T-cell (primary cell): ENCODE measurements at regions not wholly inside any gene's neighbourhood (a gene's known extent, or its start where the extent isn't known, plus 50 kb on each side); places are given as distances from the start of the nearest gene placed in this dataset.

Experiments
- ATAC-seq, 4 experiments: fragments of 200-7000 bp in 3 of 4; fragments of 150-1000 bp in 1 of 4; cut with Tn5 transposase; replicated peaks in 1 of 4; 1 replicate in 3 of 4; 2 replicates in 1 of 4; pipeline ENCODE4 v1.10.0; 2021; ENCODE audit warnings: moderate library complexity in 3 of 4, mild to moderate bottlenecking in 2 of 4, moderate number of reproducible peaks in 1 of 4
- CTCF ChIA-PET, 2 donors: fragments of 300-600 bp; sonication (Branson Sonifier 250); formaldehyde crosslinking; loops; one replicate each; lab custom pipeline; 2022; ENCODE audit warnings: antibody characterized with exemption in 2 of 2; lab: Charles Lee
- POLR2A ChIA-PET, 2 donors: fragments of 300-600 bp; sonication (Branson Sonifier 250); formaldehyde crosslinking; loops; one replicate each; lab custom pipeline; 2022; ENCODE audit warnings: antibody characterized with exemption in 2 of 2; lab: Charles Lee
- DNase-seq, 35 experiments: peaks; one replicate each; pipeline versions ENCODE4 v3.0.0 to v3.0.0-alpha.2; 2013 to 2023
- H3K27ac ChIP-seq: one replicate; pipeline ENCODE4 v1.5.1; 2013; ENCODE audit warnings: low read length
- H3K27me3 ChIP-seq, 2 experiments: replicated peaks in 1 of 2; 1 replicate in 1 of 2; 2 replicates in 1 of 2; pipeline versions ENCODE4 v1.6.1 to v1.7.0; 2013; ENCODE audit warnings: low read length in 1 of 2, mixed read lengths in 1 of 2; ENCODE audit not compliant: control insufficient read depth in 2 of 2, insufficient read depth in 2 of 2; ENCODE audit errors: extremely low read depth in 1 of 2
- H3K36me3 ChIP-seq, 2 donors: 1 replicate in 1 of 2; 2 replicates in 1 of 2; pipeline versions ENCODE4 v1.6.1 to v1.7.0; 2013; ENCODE audit warnings: low read length in 1 of 2; ENCODE audit not compliant: control insufficient read depth in 2 of 2, insufficient read depth in 1 of 2; ENCODE audit errors: extremely low read depth in 1 of 2
- H3K4me1 ChIP-seq, 2 experiments: 1 replicate in 1 of 2; 2 replicates in 1 of 2; pipeline versions ENCODE4 v1.6.1 to v1.7.0; 2013; ENCODE audit warnings: low read length in 2 of 2, mixed read lengths in 1 of 2; ENCODE audit not compliant: insufficient read depth in 2 of 2, control insufficient read depth in 1 of 2; ENCODE audit errors: extremely low read depth in 1 of 2
- H3K4me3 ChIP-seq, 2 donors: 1 replicate in 1 of 2; 2 replicates in 1 of 2; pipeline versions ENCODE4 v1.5.1 to v1.7.0; 2013; ENCODE audit warnings: mild to moderate bottlenecking in 2 of 2, low read length in 1 of 2, moderate library complexity in 1 of 2; ENCODE audit not compliant: control insufficient read depth in 1 of 2; ENCODE audit errors: extremely low read depth in 1 of 2
- H3K9me3 ChIP-seq: 2 replicates; pipeline ENCODE4 v1.7.0; 2013
- H3K27ac Mint-ChIP-seq, 2 donors: one replicate each; pipeline ENCODE4 v1.8.0; 2020 to 2021; ENCODE audit warnings: mild to moderate bottlenecking in 2 of 2, mixed read lengths in 2 of 2
- H3K27me3 Mint-ChIP-seq, 2 donors: one replicate each; pipeline ENCODE4 v1.8.0; 2021 to 2022; ENCODE audit warnings: mixed read lengths in 2 of 2
- H3K36me3 Mint-ChIP-seq: one replicate; pipeline ENCODE4 v1.8.0; 2021; ENCODE audit warnings: mixed read lengths
- H3K4me1 Mint-ChIP-seq, 3 donors: one replicate each; pipeline ENCODE4 v1.8.0; 2020 to 2022; ENCODE audit warnings: mixed read lengths in 3 of 3, mild to moderate bottlenecking in 1 of 3
- H3K4me3 Mint-ChIP-seq, 3 donors: one replicate each; pipeline ENCODE4 v1.8.0; 2020 to 2022; ENCODE audit warnings: mild to moderate bottlenecking in 3 of 3, mixed read lengths in 3 of 3, moderate library complexity in 3 of 3
- H3K9me3 Mint-ChIP-seq, 3 donors: one replicate each; pipeline ENCODE4 v1.8.0; 2020 to 2022; ENCODE audit warnings: mixed read lengths in 3 of 3
- WGBS: methylation state at CpG from one replicate; pipeline ENCODE4 v1.1.5; 2013; ENCODE audit warnings: missing lambda C conversion rate; ENCODE audit not compliant: insufficient coverage; 5-methylcytosine and 5-hydroxymethylcytosine counted together

GRCh38 chr2:226559536-226559935 is 240.1 kb downstream of the IRS1 start:
- H3K27me3 Mint-ChIP-seq: peaks cover 9 to 10% of the 10 kb centered on the region in 2 donors

GRCh38 chr2:226558418-226558817 is 241.2 kb downstream of the IRS1 start:
- POLR2A ChIA-PET: no interaction called here
- peaks cover 2% of the 10 kb centered on the region for H3K36me3 Mint-ChIP-seq
- no peaks in the 10 kb centered on the region for H3K27me3 ChIP-seq
- DNase-seq (no peak), ATAC-seq (no peak)
- no peak overlapping the region for H3K4me3 Mint-ChIP-seq
- H3K27ac ChIP-seq: no peak overlapping the region
- H3K4me3 ChIP-seq: no peak overlapping the region
- WGBS: 76% methylated on average over 5 of the region's 5 CpGs
- no peaks in the 10 kb centered on the region for H3K4me1 ChIP-seq
- H3K4me1 Mint-ChIP-seq: no peaks in the 10 kb centered on the region
- H3K9me3 Mint-ChIP-seq: no peaks in the 10 kb centered on the region
- peaks cover 7 to 8% of the 10 kb centered on the region in 2 donors for H3K27me3 Mint-ChIP-seq
- CTCF ChIA-PET: no interaction called here
- H3K9me3 ChIP-seq: no peaks in the 10 kb centered on the region
- H3K36me3 ChIP-seq: no peaks in the 10 kb centered on the region
- H3K27ac Mint-ChIP-seq: no peak overlapping the region

More at GRCh38 chr2:226559536-226559935, 240.1 kb downstream of the IRS1 start:
- no peaks in the 10 kb centered on the region for H3K27me3 ChIP-seq
- no peaks in the 10 kb centered on the region for H3K4me1 Mint-ChIP-seq
- H3K4me1 ChIP-seq: no peaks in the 10 kb centered on the region
- no peak overlapping the region for H3K4me3 Mint-ChIP-seq
- H3K9me3 ChIP-seq: no peaks in the 10 kb centered on the region
- ATAC-seq (no peak), DNase-seq (no peak)
- ChIA-PET POLR2A (no interaction called here), CTCF (no interaction called here)
- H3K36me3 ChIP-seq: no peaks in the 10 kb centered on the region
- H3K27ac ChIP-seq: no peak overlapping the region
- no CpG with 5 or more reads among the region's 2 CpGs for WGBS
- H3K36me3 Mint-ChIP-seq: peaks cover 2% of the 10 kb centered on the region
- peaks cover 0 to 3% (median 0%) of the 10 kb centered on the region in 3 donors for H3K9me3 Mint-ChIP-seq
- H3K27ac Mint-ChIP-seq: no peak overlapping the region
- H3K4me3 ChIP-seq: no peak overlapping the region

GRCh38 chr2:226556050-226556449 is 243.6 kb downstream of the IRS1 start:
- ATAC-seq: no peak
- no peaks in the 10 kb centered on the region for H3K9me3 ChIP-seq
- Mint-ChIP-seq H3K4me1 (no peaks in the 10 kb centered on the region), H3K4me3 (no peak overlapping the region), H3K27me3 (peaks cover 8 to 17% of the 10 kb centered on the region in 2 donors), H3K27ac (no peak overlapping the region), H3K9me3 (no peaks in the 10 kb centered on the region), H3K36me3 (peaks cover 2% of the 10 kb centered on the region)
- H3K36me3 ChIP-seq: no peaks in the 10 kb centered on the region
- ChIA-PET CTCF (no interaction called here), POLR2A (interaction anchor here in 1 of 2 donors (0.6 kb wide), 1 partner anchor 877 kb away, joined by 4 read pairs; no protein-coding TSS in a partner anchor)
- peaks cover 0 to 2% of the 10 kb centered on the region in 2 experiments for H3K27me3 ChIP-seq
- no peaks in the 10 kb centered on the region for H3K4me1 ChIP-seq
- no peak overlapping the region for H3K4me3 ChIP-seq
- H3K27ac ChIP-seq: no peak overlapping the region
- no CpG with 5 or more reads among the region's 4 CpGs for WGBS
- no peak for DNase-seq

- Histone ChIP-seq H3K27ac (no peak overlapping the region), H3K4me3 (no peak overlapping the region), H3K27me3 (peaks cover 0 to 2% of the 10 kb centered on the region in 2 experiments), H3K9me3 (no peaks in the 10 kb centered on the region), H3K4me1 (no peaks in the 10 kb centered on the region), H3K36me3 (no peaks in the 10 kb centered on the region)
- H3K9me3 Mint-ChIP-seq: no peaks in the 10 kb centered on the region
- DNase-seq (no peak), ATAC-seq (no peak)
- H3K4me3 Mint-ChIP-seq: no peak overlapping the region
- H3K36me3 Mint-ChIP-seq: peaks cover 2% of the 10 kb centered on the region
- H3K4me1 Mint-ChIP-seq: no peaks in the 10 kb centered on the region
- H3K27ac Mint-ChIP-seq: no peak overlapping the region
- ChIA-PET POLR2A (no interaction called here), CTCF (no interaction called here)
- H3K27me3 Mint-ChIP-seq: peaks cover 8 to 20% of the 10 kb centered on the region in 2 donors
- no CpG with 5 or more reads among the region's 1 CpG for WGBS
These were observed 244.9 kb downstream of the IRS1 start for GRCh38 chr2:226554701-226555100.

- no peaks in the 10 kb centered on the region for H3K9me3 ChIP-seq
- no peak overlapping the region for H3K4me3 ChIP-seq
- H3K36me3 ChIP-seq: no peaks in the 10 kb centered on the region
- Mint-ChIP-seq H3K27me3 (peaks cover 8 to 23% of the 10 kb centered on the region in 2 donors), H3K36me3 (peaks cover 2% of the 10 kb centered on the region), H3K4me3 (no peak overlapping the region), H3K27ac (no peak overlapping the region), H3K4me1 (no peaks in the 10 kb centered on the region), H3K9me3 (no peaks in the 10 kb centered on the region)
- ATAC-seq: no peak
- ChIA-PET POLR2A (interaction anchor here in 1 of 2 donors (0.7 kb wide), 1 partner anchor 309 kb away, joined by 3 read pairs; no protein-coding TSS in a partner anchor), CTCF (interaction anchor here in 1 of 2 donors (1.1 kb wide), 1 partner anchor 146 kb away, joined by 3 read pairs; no protein-coding TSS in a partner anchor)
- H3K27ac ChIP-seq: no peak overlapping the region
- peaks cover 0 to 2% of the 10 kb centered on the region in 2 experiments for H3K27me3 ChIP-seq
- no peaks in the 10 kb centered on the region for H3K4me1 ChIP-seq
- 80% methylated on average over 1 of the region's 3 CpGs for WGBS
- DNase-seq: no peak
These were observed 246.3 kb downstream of the IRS1 start for GRCh38 chr2:226553333-226553732.

- H3K27me3 ChIP-seq: peaks cover 0 to 2% of the 10 kb centered on the region in 2 experiments
- Mint-ChIP-seq H3K27ac (no peak overlapping the region), H3K36me3 (peaks cover 2% of the 10 kb centered on the region), H3K4me3 (no peak overlapping the region), H3K4me1 (no peaks in the 10 kb centered on the region), H3K9me3 (no peaks in the 10 kb centered on the region), H3K27me3 (peaks cover 8 to 25% of the 10 kb centered on the region in 2 donors)
- no peak overlapping the region for H3K4me3 ChIP-seq
- H3K9me3 ChIP-seq: no peaks in the 10 kb centered on the region
- DNase-seq: no peak
- no peak overlapping the region for H3K27ac ChIP-seq
- 100% methylated on average over 2 of the region's 5 CpGs for WGBS
- ChIA-PET CTCF (interaction anchor here in 1 of 2 donors (1.1 kb wide), 1 partner anchor 146 kb away, joined by 3 read pairs; no protein-coding TSS in a partner anchor), POLR2A (interaction anchor here in 1 of 2 donors (0.7 kb wide), 1 partner anchor 310 kb away, joined by 3 read pairs; no protein-coding TSS in a partner anchor)
- no peaks in the 10 kb centered on the region for H3K36me3 ChIP-seq
- ATAC-seq: no peak
- H3K4me1 ChIP-seq: no peaks in the 10 kb centered on the region
These were observed 246.9 kb downstream of the IRS1 start for GRCh38 chr2:226552571-226553285.
